GM04503 (cell line): ENCODE measurements at regions not wholly inside any gene's neighbourhood (a gene's known extent, or its start where the extent isn't known, plus 50 kb on each side); places are given as distances from the start of the nearest gene placed in this dataset.

Source experiments
- DNase-seq: peaks from one replicate; pipeline ENCODE4 v3.0.0-alpha.2; 2012; ENCODE audit warnings: low read depth

DNA sequence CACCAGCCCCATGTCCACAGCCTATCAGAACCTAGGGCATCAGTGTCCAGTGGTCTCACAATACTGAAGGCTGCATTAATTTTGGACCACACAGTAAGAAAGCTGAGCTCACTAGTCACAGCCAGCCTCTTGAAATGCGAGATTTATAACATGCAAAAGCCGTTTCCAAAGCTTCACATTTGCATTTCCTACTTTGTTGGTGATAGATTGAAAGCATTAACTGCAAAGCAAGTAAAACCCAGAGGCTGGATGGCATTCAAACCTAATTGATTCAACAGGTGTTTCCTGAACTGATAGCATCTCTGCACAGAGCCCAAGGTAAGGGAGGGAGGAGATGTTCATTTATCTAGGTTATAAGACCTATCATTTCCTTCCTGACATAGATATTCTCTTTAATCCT lies 410.1 kb downstream of the OMA1 start:
- no peak for DNase-seq

DNA sequence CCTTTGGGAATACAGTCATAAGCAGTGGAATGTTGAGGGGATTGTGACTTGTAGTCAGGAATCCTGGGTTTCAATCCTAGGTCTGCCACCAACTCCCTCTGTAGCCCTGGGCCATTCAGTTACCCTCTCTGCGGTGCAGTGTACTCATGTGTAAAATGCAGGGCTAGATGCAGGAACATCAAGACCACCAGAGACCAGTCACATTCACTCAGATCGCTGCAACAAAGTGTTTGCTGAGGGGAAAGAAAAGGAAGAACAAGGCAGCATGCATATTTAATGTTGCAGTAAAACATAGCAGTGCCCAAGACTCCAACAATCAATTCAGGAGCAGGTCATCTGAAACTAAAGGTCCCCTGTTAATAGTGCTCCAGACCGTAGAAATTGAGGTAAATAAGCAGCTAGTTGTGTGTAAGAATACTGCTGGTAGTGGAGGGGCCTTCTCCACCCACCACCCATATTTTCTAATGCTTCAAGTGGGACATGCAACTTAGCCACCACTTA lies 410.7 kb downstream of the OMA1 start:
- no peak for DNase-seq

DNA sequence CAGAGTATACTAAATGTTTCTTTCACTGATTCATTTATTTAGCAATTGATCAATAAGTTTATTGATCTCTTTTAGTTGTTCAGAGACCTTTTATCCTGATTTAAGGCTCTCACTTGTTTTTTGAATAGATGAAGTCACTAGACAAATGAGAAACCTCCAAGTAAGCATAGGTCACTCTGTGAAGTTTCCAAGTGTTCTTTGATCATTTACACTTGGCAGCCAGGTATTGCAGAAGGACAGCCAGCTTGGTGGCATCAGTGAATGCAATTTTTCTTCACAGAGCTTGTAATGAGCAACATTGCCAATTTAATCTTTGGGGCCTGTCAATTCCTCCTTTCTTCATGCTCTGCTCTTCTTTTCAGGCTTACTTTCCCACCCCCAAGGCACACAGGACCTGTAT lies 413.0 kb downstream of the OMA1 start:
- no peak for DNase-seq

DNA sequence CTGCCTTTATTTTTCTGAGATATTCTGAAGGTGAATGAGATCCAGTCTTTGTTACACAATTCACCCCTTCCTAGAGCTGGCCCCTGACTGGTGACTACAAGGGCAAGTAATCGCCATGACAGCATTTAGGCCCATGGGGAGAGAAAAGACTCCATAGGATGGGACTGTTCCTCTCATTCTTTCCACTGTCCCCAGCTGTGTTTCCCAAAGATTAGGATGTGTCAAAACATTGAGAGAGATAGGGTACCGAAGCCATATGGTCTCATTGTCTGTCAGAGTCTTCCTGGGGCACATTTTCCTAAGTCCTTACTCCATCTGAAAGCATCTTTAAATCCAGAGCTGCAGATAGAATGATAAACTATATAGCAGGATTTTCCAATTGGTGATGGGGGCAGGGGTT lies 423.5 kb downstream of the OMA1 start:
- DNase-seq: no peak

DNA sequence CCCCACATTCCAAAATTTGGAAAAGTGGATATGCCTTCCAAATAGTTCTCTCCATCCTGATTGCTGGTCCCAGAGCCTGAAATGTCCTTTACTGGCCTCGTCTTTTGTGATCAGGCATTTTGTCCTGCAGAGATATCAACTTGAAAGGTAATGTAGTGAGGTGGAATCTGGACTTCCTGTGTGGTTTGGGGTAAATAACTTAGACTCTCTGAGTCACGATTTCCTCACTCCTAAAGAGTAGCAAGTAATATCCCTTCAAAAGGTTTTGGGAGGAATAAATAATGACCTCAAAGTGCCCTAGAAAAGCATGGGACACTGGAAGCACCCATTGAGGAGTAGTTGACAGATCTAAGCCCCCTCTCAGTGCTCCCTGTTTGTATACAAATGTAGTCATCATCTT lies 426.6 kb downstream of the OMA1 start:
- no peak for DNase-seq

DNA sequence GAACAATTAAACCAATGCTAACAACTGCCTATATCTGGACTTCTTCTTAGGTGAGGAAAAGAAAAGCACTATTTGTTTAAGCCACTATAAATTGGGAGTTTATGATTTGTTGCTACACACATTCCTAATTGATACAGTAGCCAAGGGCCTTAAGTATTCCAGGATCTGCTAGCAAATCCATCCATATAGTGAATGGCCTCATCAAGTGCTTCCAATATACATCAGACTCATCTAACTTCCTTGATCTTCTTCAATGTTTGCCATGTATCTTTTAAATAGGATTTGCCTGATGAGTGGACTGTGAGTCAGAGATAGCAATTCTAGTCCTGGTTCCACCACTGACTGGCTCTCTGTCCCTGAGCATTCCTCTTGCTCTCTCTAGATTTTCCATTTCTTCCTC lies 430.2 kb downstream of the OMA1 start:
- DNase-seq: no peak

DNA sequence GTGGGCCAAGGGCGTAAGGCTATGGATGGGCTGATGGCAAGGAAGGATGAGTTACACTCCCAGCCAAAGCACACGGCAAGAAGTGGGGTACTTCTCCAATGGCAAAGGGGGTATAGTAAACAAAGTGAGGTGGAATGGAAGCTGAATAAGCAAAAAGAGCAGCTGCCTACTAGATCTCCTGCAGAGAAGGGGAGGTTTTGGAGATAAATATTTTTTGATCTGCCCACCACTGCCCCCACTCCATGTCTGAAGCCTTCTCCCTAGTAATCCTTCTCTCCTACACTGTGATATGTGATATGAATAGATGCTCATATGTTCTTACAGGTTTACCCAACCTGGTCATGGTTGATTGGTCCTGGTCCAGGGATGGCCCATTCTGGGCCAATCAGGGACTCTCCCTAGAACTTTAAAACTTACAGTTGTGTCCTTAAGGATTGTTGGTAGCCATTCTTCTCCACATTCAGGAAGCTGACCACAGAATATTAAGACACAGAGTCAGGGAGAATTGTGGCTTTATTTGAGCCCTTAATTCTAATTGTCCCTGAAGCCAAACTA lies 436.8 kb downstream of the OMA1 start:
- DNase-seq: no peak

DNA sequence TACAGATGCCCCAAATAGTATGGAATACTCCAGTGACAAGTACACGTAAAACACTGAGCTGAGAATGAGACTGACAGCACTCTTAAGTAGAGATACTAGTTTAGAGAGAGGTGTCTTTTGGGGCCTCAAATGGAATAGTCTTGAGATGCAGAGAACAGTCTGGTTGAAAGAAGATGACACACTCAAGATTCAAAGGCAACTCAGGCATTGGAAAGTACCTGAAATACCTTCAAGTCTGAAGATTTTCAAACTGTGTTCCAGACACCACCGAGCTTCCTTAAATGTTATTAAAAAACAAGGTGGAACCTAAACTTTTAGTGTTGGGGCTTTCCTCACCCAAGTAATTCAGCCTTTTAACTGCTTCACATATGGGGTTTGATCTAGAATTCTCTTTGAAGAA lies 437.7 kb downstream of the OMA1 start:
- DNase-seq: no peak

DNA sequence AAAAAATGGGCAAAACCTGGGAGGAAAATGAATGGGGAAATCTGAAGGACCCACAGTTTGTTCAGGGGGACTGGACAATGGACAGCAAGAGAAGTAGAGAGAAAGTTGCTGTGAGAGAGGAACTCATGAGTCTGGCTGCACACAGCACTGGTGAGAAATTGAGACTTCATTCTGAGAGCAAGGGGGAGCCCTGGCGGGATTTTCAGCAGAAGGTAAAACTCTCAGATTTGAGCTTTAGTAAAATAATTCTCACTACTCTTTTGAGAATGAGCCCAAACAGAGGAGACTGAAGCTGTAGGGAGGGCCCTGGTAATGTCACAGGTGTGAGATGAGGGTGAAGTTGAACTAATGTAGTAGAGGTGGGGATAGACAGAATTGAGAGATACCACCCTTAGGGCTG lies 438.6 kb downstream of the OMA1 start:
- DNase-seq: no peak

DNA sequence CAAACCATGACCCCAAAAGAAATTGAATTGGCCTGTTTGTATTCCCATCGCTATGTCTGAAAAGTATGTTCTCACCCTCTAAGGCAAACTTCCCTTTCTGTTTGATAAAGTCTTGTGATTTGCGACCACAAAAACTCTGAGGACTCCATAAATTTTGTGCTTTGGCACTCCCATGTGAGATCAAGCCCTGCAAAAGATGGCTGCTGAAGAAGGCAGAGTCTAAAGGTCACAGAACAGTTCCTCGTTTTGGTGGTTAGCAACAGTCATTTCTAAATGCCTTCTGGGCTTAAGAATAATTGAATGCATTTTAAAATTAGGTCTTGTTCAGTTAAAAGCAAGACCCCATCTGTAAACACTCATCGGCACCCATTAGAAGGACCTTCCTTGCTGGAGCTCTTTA lies 441.6 kb downstream of the OMA1 start:
- no peak for DNase-seq

DNA sequence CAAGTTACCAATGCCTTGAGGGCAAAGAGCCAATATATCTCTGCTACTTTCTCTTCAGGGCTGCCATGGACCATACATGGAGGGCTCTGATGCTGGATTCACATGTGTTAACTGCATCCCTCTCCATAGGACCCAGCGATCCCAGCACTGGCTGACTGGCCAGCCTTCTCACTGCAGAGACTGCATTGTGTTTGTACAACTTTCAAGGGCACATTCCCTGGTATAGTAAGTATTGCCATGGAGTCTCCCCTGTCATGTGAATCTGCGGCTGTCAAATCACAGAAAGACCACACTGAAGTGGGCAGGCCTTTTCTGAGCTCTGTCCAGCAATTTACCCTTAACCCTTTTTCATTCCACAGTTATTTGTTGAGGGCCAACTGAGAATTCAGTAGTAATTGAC lies 449.8 kb downstream of the OMA1 start:
- no peak for DNase-seq

DNA sequence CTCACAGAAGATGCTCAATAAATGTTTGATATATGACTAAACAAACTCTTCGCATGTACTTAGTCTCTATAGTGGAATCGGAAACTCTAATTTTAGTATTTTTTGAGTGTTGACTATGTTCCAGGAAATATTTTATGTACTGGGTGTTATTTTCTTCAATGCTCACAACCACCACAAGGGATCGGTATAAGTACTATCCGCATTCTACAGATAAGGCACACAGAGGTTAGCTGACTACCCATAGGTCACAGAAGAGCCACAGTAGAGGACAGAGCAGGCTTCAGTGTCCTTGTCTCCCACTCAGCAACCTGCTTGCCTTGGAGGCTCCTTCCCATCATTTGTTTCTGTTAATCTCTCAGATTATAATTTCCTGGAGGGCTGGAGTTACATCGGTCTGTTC lies 451.3 kb downstream of the OMA1 start:
- no peak for DNase-seq

DNA sequence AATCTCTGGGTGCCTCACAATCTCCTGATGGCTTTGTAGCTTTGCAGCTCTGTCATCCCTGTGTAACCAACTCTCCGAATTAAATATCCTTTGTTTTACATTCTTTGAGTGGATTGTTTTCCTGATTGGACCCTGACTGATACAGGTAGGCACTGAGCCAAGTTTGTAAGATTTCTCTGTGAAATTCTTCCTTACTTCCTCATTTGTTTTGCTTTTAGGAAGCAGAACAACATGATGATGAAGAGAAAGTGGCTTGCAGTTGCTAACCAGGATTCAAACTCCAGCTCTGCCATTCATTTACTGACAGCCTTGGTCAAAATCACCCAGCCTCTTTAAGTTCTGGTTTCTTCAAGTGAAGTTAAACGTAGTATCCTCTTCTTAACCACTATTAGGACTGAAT lies 452.3 kb downstream of the OMA1 start:
- no peak for DNase-seq

DNA sequence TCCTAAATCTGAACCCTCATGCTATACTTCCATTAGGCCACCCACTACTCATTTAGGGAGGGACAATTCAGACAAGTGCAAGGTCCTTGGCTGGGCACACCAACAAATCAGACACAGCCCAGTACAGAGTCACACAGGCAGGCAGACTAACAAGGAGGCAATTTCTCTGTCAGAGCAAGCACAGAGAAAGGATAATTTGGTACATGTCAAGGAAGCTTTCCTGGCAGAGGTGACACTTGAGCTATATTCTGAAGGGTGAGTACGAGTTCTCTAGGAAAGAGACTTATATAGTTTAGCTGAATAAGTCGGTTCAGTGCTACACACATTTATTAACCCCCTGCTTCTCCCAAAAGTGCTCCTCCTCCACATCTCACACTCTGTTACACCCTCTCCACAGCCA lies 455.9 kb downstream of the OMA1 start:
- DNase-seq: no peak

DNA sequence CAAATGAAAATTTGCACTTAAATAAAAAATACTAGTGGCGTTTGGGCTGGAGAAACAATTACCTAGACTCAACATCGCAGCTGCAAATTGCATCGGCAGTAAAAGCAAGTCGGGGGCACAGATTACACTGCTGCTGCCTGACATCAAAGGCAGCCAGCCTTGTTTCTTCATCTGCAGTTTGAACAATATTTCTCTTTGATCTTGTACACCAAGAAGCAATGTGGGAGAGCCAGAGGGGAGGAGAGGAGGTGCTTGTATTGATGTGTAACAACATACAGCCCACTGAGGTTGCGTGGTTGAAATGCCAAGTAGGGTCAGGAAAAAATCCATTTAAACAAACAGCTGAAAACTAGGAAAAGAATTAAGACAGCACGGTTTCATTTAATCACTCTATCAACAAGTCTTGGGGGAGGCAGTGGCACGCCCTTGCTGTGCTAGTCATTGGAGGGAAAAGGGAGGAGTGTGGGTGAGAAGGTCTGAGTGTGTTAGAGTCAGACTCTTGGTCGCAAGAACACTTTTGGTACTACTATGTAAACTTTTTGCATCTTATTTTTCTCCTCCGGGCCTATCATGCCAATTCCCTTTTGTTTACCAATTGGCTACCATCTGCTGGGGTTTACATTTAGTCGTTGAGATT lies 456.5 kb downstream of the OMA1 start:
- DNase-seq: no peak

DNA sequence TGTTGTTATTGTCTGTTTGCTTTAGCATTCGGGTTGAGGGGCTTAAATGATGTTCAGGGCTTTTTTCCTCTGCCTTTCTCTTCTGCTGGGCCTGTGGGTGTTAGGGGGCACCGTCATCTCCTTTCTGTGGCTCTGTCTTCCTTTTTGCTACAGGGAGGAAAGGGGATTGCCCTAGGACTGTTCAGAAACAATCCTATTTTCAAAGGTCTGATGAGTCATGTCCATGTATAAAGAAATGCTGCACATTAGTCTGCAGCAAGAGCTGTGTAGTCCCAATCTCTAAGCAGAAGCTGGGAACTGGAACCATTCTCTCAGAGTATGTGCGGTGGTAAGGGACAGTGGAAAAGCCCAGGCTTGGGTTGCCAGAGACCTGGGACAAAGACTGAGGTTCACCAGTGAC lies 462.3 kb downstream of the OMA1 start:
- DNase-seq: no peak

DNA sequence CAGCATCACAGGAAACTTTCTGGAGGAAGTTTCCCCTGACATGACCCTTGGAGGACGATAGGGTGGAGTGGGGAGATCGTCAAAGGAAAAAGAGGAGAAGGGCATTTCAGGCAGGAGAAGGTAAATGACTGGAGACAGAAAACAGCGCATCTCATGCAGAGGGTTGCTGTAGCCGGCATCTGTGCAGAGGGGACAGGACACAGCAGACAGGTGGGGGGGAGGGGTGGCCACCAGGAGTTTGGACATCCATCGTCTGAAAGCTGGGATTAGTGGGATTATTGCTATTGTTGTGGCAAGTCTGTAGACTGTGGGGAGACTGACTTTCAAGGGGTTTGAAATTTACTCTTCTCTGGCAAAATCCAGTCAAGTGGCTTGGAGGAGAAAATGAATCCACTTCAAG lies 463.9 kb downstream of the OMA1 start:
- DNase-seq: no peak

DNA sequence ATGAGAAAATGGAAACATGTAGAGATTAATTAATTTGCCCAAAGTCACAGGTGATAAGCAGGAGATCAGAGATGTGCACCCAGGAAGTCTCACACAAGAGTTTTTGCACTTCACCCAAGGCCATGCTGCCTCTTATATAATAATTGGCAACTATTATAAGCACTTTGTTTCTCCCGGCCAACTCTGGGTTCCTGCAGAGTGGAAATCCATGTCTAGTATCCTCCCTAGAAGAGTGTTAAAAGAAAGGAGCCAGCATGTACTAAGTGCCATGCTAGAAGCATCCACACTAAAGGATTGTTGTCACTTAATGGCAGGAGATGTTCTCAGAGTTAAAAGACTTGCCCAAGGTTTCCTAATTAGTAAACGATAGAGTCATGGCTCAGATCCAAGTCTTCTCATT lies 470.3 kb downstream of the OMA1 start:
- no peak for DNase-seq

DNA sequence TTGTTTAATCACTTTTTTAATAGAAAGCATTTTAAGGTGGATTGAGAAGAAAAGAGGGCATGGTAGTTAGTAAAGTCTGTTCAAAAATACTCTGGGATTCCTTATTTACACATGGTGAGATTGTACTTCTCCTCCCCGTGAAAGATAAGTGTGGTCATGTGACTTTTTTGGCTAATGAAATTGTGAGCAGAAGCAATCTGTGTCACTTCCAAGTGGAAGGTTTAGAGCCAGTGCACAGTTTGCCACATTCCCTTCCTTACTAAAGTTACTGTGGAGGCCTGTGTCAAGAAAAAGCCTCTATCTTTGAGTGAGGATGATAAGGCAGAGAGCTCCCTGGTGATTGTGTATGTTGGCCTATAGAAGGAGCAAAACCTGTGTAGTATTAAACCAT lies 471.3 kb downstream of the OMA1 start:
- DNase-seq: no peak

DNA sequence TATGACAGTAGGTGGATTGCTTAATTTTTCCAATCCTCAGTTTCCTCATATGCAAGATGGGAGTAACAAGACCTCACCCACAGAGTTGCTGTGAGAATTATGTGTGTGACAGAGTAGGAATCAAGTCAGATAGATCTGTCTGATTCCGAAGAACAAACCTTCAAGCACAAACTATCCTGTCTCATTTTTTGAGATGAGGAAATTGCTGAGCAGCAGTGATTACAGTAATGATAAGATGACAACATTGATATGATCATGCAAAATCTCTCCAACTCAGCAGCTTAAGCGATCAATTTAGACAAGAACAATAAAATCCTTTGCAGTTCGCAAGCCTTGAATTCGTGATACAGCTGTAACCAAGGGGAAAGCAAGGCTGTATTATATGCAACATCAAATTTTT lies 474.1 kb downstream of the OMA1 start:
- no peak for DNase-seq

DNA sequence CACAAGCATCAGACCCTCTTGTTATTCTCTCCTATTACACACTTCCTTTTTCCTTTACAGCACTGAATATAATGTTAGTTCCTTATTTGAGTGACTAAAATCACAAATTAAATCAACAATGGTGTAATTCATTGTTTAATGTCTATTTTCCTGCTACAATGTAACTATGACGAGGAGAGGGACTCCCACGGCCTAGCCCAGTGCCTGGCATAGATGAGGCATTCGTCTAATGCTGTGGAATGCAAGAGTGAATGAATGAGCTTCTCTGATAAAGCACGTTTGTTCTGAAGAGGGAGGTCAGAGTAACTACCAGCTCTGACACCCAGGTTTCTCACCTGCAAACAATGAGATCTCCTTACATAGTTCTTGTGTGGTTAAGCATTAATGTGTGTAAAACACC lies 479.4 kb downstream of the OMA1 start:
- DNase-seq: no peak

DNA sequence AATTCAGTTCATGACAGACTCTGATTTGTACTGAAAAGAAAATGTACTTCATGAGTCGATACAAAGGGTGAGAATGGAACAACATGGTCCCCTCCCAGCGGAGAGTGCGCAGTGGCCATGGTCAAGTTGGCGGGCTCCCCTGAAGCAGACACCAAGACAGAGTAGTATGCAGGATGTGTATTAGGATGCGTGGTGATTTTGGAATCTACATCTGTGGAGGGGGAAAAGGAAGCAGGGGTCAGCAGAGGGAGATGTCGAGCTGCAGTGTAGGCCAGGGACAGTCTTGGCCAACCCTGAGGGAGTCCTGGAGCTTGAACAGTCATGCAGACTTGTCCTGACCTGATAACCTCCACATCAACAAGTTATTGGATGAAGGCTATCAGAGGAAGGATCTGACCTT lies 481.0 kb downstream of the OMA1 start:
- DNase-seq: no peak

DNA sequence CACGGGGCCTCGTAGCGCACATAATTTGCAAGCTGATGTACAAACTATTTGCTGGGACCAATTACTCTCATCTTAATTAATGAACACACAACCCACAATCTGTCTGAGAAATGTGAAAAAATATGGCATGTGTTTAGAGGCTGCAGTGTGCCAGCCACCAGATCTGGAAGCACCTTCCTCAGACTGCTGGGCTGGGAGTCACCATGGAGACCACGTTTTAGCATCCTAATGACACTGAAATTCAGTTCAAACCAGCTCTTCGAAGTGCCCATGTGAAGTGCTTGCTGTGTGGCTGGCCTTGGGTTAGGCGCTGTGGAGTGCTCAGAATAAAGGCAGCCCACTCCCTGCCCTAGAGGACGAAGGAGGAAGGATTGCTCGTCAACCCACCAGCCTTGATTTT lies 482.4 kb downstream of the OMA1 start:
- DNase-seq: no peak

DNA sequence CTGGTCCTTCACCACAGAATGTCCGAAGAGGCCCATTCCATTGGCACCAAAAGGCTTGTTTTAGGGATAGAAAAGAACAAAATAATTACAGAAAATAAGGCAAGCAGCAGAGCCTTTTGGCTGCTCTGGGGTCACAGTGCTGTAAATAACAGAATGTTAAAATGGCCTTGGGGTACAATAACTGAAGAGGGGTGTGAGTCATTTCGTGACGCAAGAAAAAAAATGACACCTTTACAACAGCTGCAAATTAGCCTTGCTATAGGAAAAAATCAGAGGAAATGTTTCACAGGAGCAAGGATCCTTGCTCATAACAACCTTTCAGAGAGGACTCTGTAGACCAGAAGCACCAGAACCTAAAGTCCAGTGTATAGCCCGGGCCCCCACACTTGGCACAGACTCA lies 483.4 kb downstream of the OMA1 start:
- DNase-seq: no peak

DNA sequence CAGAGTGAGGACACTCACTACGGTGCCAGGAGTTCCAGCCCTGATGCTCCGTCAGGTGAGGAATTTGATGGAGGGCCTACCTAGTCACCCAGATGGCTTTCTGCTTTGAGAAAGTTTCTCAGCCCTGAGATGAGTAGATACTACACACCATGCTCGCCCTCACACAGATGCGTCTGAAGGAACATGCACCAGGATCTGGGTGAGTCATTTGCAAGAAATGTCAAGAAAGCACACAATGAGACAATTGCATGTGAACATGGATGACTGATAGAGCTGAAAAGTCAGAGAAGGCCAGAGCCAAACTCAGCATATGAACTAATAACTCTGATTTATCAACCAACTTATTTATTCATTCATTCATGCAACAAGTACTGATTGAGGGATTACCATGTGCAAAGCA lies 483.9 kb downstream of the OMA1 start:
- no peak for DNase-seq
